GM18507 (cell line): ENCODE measurements at regions not wholly inside any gene's neighbourhood (a gene's known extent, or its start where the extent isn't known, plus 50 kb on each side); places are given as distances from the start of the nearest gene placed in this dataset.

ENCODE experiments used
- DNase-seq: peaks from one replicate; pipeline ENCODE4 v3.0.0; 2011; ENCODE audit warnings: low read depth; ENCODE audit not compliant: insufficient read length; ENCODE audit errors: extremely low spot score
- FAIRE-seq: peaks from 2 replicates; lab custom pipeline; 2011; peaks lifted over from hg19 to GRCh38; lab: Jason Lieb, UNC

GRCh38 chr9:105968811-105969466 is 274.6 kb downstream of the TMEM38B start:
- FAIRE-seq (no peak), DNase-seq (no peak)

GRCh38 chr9:105969636-105970035 is 275.3 kb downstream of the TMEM38B start:
- no peak for DNase-seq
- no peak for FAIRE-seq

- FAIRE-seq: no peak
- DNase-seq: no peak
Observed at GRCh38 chr9:105971986-105972385, 277.6 kb downstream of the TMEM38B start.

- FAIRE-seq: no peak
- no peak for DNase-seq
Observed at GRCh38 chr9:105972466-105973204, 278.3 kb downstream of the TMEM38B start.

GRCh38 chr9:105973951-105974351 is 279.6 kb downstream of the TMEM38B start:
- no peak for DNase-seq

GRCh38 chr9:105975886-105976645 is 281.7 kb downstream of the TMEM38B start:
- FAIRE-seq (no peak), DNase-seq (no peak)

More at GRCh38 chr9:105973951-105974351, 279.6 kb downstream of the TMEM38B start:
- no peak for FAIRE-seq

- DNase-seq: no peak
- no peak for FAIRE-seq
Observed at GRCh38 chr9:105978336-105978735, 284.0 kb downstream of the TMEM38B start.

- DNase-seq (no peak), FAIRE-seq (no peak)
Observed at GRCh38 chr9:105978826-105979225, 284.5 kb downstream of the TMEM38B start.

- DNase-seq (no peak), FAIRE-seq (no peak)
Observed at GRCh38 chr9:105979290-105979689, 284.9 kb downstream of the TMEM38B start.

- DNase-seq (no peak), FAIRE-seq (no peak)
Observed at GRCh38 chr9:105984714-105985113, 290.4 kb downstream of the TMEM38B start.

GRCh38 chr9:105993116-105993854 is 298.9 kb downstream of the TMEM38B start:
- no peak for FAIRE-seq
- DNase-seq: no peak

- FAIRE-seq (no peak), DNase-seq (no peak)
Observed at GRCh38 chr9:105993921-105994715, 299.8 kb downstream of the TMEM38B start.

GRCh38 chr9:105994970-105995369 is 300.6 kb downstream of the TMEM38B start:
- no peak for FAIRE-seq

GRCh38 chr9:106017198-106017740 is 322.9 kb downstream of the TMEM38B start:
- DNase-seq: no peak
- FAIRE-seq: no peak

More at GRCh38 chr9:105994970-105995369, 300.6 kb downstream of the TMEM38B start:
- no peak for DNase-seq

GRCh38 chr9:106019039-106019680 is 324.8 kb downstream of the TMEM38B start:
- DNase-seq (no peak), FAIRE-seq (no peak)

- no peak for FAIRE-seq
- DNase-seq: no peak
Observed at GRCh38 chr9:106019702-106020101, 325.4 kb downstream of the TMEM38B start.

- DNase-seq (no peak), FAIRE-seq (no peak)
Observed at GRCh38 chr9:106020186-106020585, 325.8 kb downstream of the TMEM38B start.

GRCh38 chr9:106023455-106023854 is 329.1 kb downstream of the TMEM38B start:
- DNase-seq (no peak), FAIRE-seq (no peak)
